OCI-LY3 (cell line): ENCODE measurements at regions not wholly inside any gene's neighbourhood (a gene's known extent, or its start where the extent isn't known, plus 50 kb on each side); places are given as distances from the start of the nearest gene placed in this dataset.

Experiments used
- EZH2phosphoT487 ChIP-seq: fragments of 200-600 bp; shearing (Covaris generic); IDR thresholded peaks from 2 replicates; pipeline ENCODE4 v1.6.1; 2018; ENCODE audit warnings: antibody characterized with exemption, mixed run types, low read depth
- TF ChIP-seq, protein P1 (sequence below): fragments of 200-600, 300-600 bp; sonication (generic); IDR thresholded peaks from 2 replicates; pipeline ENCODE4 v1.5.1; 2014; ENCODE audit warnings: antibody characterized with exemption, low read length, low read depth

DNA sequence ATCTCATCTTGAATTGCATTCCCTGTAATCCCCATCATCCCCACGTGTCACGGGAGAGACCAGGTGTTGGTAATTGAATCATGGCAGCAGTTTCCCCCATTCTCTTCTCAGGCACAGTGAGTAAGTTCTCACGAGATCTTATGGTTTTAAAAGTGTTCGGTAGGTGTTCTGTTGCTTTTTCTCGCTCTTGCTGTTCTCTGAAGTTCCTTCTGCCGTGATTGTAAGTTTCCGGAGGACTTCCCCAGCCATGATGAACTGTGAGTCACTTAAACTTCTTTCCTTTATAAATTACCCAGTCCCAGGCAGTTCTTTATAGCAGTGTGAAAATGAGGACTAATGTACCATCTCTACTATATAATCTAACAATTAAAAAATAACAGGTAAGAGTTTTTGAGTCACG lies 409.9 kb upstream of the NRXN1 start:
- TF ChIP-seq, protein P1, sequence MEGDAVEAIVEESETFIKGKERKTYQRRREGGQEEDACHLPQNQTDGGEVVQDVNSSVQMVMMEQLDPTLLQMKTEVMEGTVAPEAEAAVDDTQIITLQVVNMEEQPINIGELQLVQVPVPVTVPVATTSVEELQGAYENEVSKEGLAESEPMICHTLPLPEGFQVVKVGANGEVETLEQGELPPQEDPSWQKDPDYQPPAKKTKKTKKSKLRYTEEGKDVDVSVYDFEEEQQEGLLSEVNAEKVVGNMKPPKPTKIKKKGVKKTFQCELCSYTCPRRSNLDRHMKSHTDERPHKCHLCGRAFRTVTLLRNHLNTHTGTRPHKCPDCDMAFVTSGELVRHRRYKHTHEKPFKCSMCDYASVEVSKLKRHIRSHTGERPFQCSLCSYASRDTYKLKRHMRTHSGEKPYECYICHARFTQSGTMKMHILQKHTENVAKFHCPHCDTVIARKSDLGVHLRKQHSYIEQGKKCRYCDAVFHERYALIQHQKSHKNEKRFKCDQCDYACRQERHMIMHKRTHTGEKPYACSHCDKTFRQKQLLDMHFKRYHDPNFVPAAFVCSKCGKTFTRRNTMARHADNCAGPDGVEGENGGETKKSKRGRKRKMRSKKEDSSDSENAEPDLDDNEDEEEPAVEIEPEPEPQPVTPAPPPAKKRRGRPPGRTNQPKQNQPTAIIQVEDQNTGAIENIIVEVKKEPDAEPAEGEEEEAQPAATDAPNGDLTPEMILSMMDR, result no peak
- TF ChIP-seq EZH2phosphoT487, result no peak
